GM13976 (cell line): ENCODE measurements at regions not wholly inside any gene's neighbourhood (a gene's known extent, or its start where the extent isn't known, plus 50 kb on each side); places are given as distances from the start of the nearest gene placed in this dataset.

Experiments used
- DNase-seq: peaks from one replicate; pipeline ENCODE4 v3.0.0; 2012; ENCODE audit warnings: low spot score
- in situ Hi-C: fragments of 300-500 bp; cut with MboI; formaldehyde crosslinking; loops from one replicate; pipeline ENCODE4 v1.12.0; 2022; ENCODE audit warnings: low sequenced_read_pairs, mixed read lengths, inconsistent platforms; ENCODE audit not compliant: unreplicated experiment
- TF ChIP-seq, protein P1 (sequence below): IDR thresholded peaks from 2 replicates; pipeline ENCODE4 v1.5.1; 2012; ENCODE audit warnings: borderline replicate concordance, mild to moderate bottlenecking; ENCODE audit not compliant: insufficient read depth; ENCODE audit errors: extremely low read depth, missing control alignments, control extremely low read depth

DNA sequence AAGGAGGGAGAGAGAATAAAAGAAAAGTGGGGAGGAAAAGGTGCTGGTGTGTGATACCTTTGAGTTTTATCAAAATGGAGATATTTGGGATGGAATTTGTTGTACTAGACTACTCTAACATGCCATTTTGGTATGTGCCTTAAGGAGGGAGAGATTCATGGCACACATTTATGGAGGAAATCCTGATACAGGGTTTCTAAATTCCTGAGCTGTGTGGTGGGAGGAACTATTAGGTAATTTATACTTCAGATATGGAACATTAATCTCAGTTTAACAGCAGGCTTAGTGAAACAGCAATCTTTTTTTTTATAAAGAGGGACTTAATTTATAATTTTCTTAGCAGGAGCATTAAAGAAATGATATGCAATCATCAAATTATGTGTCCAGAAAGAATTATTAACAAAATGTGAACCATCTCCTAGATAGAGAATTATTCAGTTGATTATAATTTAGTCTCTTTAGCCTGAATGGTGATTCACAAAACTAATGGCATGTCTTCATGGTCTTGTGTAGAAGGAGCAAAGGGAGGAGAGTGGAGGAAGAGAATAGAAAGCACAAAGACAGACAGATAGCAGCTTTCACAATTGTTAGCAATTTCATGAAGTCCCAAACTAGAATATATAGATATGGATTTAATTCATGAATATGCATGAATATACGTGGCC, 301.6 kb downstream of the HLX start:
- TF ChIP-seq, protein P1, sequence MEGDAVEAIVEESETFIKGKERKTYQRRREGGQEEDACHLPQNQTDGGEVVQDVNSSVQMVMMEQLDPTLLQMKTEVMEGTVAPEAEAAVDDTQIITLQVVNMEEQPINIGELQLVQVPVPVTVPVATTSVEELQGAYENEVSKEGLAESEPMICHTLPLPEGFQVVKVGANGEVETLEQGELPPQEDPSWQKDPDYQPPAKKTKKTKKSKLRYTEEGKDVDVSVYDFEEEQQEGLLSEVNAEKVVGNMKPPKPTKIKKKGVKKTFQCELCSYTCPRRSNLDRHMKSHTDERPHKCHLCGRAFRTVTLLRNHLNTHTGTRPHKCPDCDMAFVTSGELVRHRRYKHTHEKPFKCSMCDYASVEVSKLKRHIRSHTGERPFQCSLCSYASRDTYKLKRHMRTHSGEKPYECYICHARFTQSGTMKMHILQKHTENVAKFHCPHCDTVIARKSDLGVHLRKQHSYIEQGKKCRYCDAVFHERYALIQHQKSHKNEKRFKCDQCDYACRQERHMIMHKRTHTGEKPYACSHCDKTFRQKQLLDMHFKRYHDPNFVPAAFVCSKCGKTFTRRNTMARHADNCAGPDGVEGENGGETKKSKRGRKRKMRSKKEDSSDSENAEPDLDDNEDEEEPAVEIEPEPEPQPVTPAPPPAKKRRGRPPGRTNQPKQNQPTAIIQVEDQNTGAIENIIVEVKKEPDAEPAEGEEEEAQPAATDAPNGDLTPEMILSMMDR, result no peak
- in situ Hi-C loops, result no loop called here
- no peak for DNase-seq

DNA sequence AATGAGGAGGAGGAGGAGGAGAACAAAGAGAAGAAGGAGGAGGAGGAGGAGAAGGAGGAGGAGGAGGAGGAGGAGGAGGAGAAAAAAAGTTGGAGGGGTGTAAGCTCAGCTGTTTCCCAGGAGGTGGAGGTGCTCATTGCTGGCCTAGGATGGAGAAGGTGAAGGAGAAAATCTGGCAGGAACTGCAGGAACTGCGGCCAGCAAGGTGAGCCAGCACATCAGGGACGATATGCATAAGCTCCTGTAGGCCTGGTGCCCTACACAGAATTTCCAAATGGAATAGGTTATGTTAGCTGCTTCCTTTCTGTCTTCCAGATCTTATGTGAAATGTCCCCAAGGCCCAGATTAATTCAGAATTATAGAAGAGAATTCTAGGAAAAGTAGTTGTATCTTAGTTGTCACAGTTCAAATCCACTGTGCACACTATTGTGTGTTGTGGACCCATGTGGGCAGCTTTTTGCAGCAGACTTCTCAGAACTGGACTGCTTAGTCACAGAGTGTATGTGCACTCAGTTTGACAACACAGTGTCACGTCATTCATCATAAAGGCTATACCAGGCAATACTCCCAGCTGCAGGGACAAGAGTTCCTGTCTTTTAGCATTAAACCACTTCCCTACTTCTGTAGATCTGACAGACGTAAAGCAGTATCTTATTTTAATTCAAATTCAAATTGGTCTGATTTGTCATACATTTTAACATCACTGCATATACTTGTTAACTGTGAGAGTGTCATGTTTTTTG, 303.7 kb downstream of the HLX start:
- TF ChIP-seq, protein P1, result no peak
- in situ Hi-C loops, result no loop called here
- DNase-seq, result no peak

DNA sequence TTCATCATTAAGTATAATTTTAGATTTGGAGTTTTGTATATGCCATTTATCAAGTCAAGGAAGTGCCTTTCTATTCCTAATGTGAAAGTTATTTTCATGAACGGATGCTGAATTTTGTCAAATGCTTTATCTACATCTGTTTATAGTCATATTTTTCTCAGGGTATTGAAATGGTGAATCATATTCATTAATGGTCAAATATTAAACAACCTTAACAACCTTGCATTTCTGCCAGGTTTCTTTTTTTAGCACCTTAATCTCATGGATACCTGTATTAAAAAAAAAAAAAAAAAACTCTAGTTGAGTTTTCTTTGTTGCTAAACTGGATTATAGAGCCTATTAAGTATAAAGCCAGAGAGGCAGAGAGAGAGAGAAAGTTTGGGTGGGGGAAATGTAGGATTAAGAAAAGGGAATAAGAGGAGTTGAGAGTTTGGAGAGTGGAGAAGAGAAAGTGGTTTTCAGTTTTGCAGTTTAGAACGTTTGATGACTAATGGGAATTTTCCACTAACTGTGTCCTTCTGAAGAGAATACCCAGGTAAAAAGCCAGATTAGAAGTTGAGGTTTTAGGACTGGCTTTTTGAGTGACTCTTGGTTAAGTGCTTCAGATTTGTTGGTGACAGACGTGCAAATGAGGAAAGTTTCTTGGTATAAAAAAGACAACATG, 305.0 kb downstream of the HLX start:
- in situ Hi-C loops, result no loop called here
- no peak for DNase-seq
- TF ChIP-seq, protein P1, result no peak

DNA sequence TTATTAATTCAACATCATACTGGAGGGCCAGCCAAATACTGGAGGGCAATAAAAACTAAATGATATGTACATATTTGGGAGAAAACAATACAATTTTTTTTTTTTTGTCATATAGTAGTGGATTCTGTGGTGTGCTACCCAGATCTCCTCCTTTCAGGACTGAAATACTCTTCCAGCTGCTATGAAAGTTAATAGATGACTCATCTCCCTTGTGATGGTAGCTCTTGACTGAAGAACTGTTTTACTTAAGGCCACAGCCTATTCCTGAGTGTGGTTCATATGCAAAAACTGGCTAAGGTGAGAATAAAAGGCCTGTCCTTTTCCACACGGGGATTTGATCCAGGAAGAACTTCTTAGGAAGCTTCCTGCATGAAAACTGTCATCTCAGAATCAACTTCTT, 307.9 kb downstream of the HLX start:
- in situ Hi-C loops, result no loop called here
- TF ChIP-seq, protein P1, result no peak
- no peak for DNase-seq

DNA sequence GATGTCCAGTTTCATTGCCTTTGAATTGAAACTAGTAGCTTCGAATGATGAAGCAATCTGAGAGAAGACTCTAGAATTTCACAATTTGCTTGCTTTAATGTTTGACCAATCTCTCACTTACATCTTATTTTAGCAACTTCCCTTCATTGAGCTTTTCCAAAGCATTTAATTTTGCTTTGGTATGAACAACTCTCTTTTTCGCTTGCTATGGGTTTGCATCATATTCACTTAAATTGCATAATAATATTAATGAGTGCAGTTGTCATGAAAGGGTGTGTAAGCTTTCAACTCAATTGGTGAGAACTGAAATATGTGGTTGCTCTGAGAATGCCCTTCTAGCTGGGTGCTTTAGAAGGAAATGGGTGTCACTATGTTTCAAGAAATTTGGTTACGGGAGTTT, 309.2 kb downstream of the HLX start:
- in situ Hi-C loops, result no loop called here
- TF ChIP-seq, protein P1, result no peak
- no peak for DNase-seq

DNA sequence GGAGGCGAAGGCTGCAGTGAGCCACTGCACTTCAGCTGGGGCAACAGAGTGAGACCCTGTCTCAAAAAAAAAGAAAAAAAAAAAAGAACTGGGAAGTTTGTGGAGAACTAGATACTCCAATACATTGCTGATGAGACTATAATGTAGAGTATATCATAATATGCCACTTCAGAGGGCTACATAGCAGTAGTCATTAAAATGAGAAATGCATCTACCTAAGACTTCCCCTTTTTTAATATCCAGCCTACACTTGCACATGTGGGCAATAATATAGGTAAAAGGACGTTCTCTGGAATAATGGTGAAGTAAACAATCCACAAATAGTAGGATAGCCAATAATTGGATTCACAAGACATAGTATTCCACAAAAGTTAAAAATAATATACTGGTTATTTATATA, 311.0 kb downstream of the HLX start:
- no peak for DNase-seq
- in situ Hi-C loops, result no loop called here
- TF ChIP-seq, protein P1, result no peak
